ENCODE measurements at regions not wholly inside any gene's neighbourhood (a gene's known extent, or its start where the extent isn't known, plus 50 kb on each side); places are given as distances from the start of the nearest gene placed in this dataset.
A peak's percentile ranks its signal among the peaks of the same experiment; 100 is the strongest.
"Not testable (repeated sequence)": the region's sequence is repeated elsewhere in the genome, so short reads cannot be mapped to it uniquely, and the experiment has no call there.

- no peak for DNase-seq
Measured at GRCh38 chr6:140462453-140463311, 1088.2 kb upstream of the CITED2 start.

- no peak for DNase-seq
Measured at GRCh38 chr6:140462076-140462452, 1087.6 kb upstream of the CITED2 start.

GRCh38 chr6:140460267-140460666, 1085.8 kb upstream of the CITED2 start:
- DNase-seq: no peak

GRCh38 chr6:140459209-140459608, 1084.8 kb upstream of the CITED2 start:
- no peak for DNase-seq

GRCh38 chr6:140446241-140446640, 1071.8 kb upstream of the CITED2 start:
- no peak for DNase-seq

GRCh38 chr6:140445474-140446004, 1071.1 kb upstream of the CITED2 start:
- no peak for DNase-seq

- not testable (repeated sequence) for DNase-seq
Measured at GRCh38 chr6:140443112-140443511, 1068.7 kb upstream of the CITED2 start.

- DNase-seq: peak in 1 of 2 donors; percentile 43
Measured at GRCh38 chr6:140441256-140441655, 1066.8 kb upstream of the CITED2 start.

- DNase-seq: no peak
Measured at GRCh38 chr6:140440223-140440835, 1065.9 kb upstream of the CITED2 start.

- no peak for DNase-seq
Measured at GRCh38 chr6:140438346-140438735, 1063.9 kb upstream of the CITED2 start.

GRCh38 chr6:140437619-140438345, 1063.3 kb upstream of the CITED2 start:
- no peak for DNase-seq

- DNase-seq: no peak
Measured at GRCh38 chr6:140436023-140436811, 1061.8 kb upstream of the CITED2 start.

- no peak for DNase-seq
Measured at GRCh38 chr6:140434761-140435160, 1060.3 kb upstream of the CITED2 start.

GRCh38 chr6:140433072-140433471, 1058.6 kb upstream of the CITED2 start:
- DNase-seq: peak in 1 of 2 donors; percentile 65

GRCh38 chr6:140427842-140428241, 1053.4 kb upstream of the CITED2 start:
- DNase-seq: no peak

GRCh38 chr6:140414966-140415620, 1040.6 kb upstream of the CITED2 start:
- no peak for DNase-seq

- DNase-seq: no peak
Measured at GRCh38 chr6:140403020-140403419, 1028.6 kb upstream of the CITED2 start.

GRCh38 chr6:140401761-140402160, 1027.3 kb upstream of the CITED2 start:
- DNase-seq: no peak

GRCh38 chr6:140398076-140398475, 1023.6 kb upstream of the CITED2 start:
- no peak for DNase-seq

GRCh38 chr6:140397106-140397505, 1022.7 kb upstream of the CITED2 start:
- no peak for DNase-seq

- no peak for DNase-seq
Measured at GRCh38 chr6:140393665-140394540, 1019.5 kb upstream of the CITED2 start.
